ENCODE measurements at regions not wholly inside any gene's neighbourhood (a gene's known extent, or its start where the extent isn't known, plus 50 kb on each side); places are given as distances from the start of the nearest gene placed in this dataset.

DNA sequence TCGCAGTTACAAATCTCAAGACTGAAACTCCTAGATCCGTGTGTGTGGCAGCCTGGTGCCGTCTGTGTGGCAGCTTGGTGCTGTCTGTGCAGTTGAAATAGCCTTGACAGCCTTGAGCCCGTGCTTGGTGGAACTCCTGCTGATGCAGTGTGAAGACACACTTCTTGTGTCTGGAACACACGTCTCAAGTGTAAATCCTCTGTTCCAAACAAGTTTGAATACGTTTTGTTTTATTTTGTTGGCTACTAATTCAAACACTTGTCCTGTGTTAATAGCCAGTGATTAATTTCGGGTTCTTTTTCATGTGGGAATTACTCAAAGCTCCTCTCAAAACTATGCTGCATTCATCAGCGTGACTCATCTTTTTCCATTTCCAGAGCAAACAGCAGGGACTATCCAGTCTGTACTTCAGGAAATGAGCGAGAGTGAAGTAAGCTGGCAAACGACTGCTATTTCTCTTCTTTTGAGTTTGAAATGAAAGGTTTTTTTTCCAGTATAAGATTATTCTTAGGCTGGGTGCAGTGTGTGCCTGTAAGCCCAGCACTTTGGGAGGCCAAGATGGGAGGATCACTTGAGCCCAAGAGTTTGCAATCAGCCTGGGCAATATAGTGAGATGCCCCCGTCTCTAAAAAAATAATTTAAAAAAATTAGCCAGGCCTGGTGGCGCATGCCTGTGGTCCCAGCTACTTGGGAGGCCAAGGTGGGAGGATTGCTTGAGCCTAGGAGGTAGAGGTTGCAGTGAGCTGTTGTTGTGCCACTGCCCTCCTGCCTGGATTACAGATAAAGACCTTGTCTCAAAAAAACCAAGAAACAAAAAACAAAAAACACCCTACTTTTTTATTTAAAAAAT lies 152.9 kb downstream of the SPP2 start:
- H3K4me2 ChIP-seq (ENCODE audit: low read length), result no peak overlapping the region
- no peaks in the 10 kb centered on the region for H3K27me3 ChIP-seq (ENCODE audit: control insufficient read depth, low read length)
- no peak overlapping the region for H3K27ac ChIP-seq (ENCODE audit: low read depth, low read length)
- no peaks in the 10 kb centered on the region for H3K9me2 ChIP-seq (replicated peaks; ENCODE audit: control insufficient read depth, low read length)
- no peaks in the 10 kb centered on the region for H3K4me1 ChIP-seq (ENCODE audit: control insufficient read depth, low read length)
- H3F3A ChIP-seq (ENCODE audit: control insufficient read depth, insufficient read depth), result no peaks in the 10 kb centered on the region
- H4K20me1 ChIP-seq (ENCODE audit: control insufficient read depth, insufficient read depth, low read depth, low read length), result no peaks in the 10 kb centered on the region
- no peak overlapping the region for H3K4me3 ChIP-seq (ENCODE audit: low read length)
- no peaks in the 10 kb centered on the region for H3K36me3 ChIP-seq (ENCODE audit: control insufficient read depth, low read length)
- TF ChIP-seq, protein P1, sequence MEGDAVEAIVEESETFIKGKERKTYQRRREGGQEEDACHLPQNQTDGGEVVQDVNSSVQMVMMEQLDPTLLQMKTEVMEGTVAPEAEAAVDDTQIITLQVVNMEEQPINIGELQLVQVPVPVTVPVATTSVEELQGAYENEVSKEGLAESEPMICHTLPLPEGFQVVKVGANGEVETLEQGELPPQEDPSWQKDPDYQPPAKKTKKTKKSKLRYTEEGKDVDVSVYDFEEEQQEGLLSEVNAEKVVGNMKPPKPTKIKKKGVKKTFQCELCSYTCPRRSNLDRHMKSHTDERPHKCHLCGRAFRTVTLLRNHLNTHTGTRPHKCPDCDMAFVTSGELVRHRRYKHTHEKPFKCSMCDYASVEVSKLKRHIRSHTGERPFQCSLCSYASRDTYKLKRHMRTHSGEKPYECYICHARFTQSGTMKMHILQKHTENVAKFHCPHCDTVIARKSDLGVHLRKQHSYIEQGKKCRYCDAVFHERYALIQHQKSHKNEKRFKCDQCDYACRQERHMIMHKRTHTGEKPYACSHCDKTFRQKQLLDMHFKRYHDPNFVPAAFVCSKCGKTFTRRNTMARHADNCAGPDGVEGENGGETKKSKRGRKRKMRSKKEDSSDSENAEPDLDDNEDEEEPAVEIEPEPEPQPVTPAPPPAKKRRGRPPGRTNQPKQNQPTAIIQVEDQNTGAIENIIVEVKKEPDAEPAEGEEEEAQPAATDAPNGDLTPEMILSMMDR (IDR thresholded peaks at IDR 0.05; ENCODE audit: low read depth, low read length, poor library complexity, severe bottlenecking), result no peak
- TF ChIP-seq EZH2phosphoT487 (IDR thresholded peaks at IDR 0.05; ENCODE audit: borderline replicate concordance, low read length), result no peak
- H3K9me3 ChIP-seq (ENCODE audit: control insufficient read depth, insufficient read depth, low read length), result peaks cover 6% of the 10 kb centered on the region; the same call in 1 of the 2 replicates
- H3K79me2 ChIP-seq (ENCODE audit: control insufficient read depth, low read length), result no peaks in the 10 kb centered on the region

DNA sequence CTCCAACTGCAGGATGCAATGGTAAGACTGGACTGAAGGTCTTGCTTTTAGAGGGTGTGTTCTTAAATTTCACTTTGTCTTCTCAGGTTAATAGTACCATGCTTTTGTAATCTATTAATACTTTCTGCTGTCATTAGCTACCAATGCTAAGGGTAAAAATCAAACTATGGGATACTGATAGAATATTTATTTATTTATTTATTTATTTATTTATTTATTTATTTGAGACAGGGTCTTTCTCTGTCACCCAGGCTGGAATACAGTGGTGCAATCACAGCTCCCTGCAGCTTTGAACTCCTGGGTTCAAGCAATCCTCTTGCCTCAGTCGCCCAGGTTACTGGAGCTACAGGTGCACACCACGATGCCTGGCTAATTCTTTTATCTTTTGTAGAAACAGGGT lies 152.1 kb downstream of the SPP2 start:
- Histone ChIP-seq H3K4me3 (ENCODE audit: low read length) (no peak overlapping the region), H3K9me3 (ENCODE audit: control insufficient read depth, insufficient read depth, low read length) (peaks cover 6% of the 10 kb centered on the region; the same call in 1 of the 2 replicates), H3K27ac (ENCODE audit: low read depth, low read length) (no peak overlapping the region), H3K4me1 (ENCODE audit: control insufficient read depth, low read length) (no peaks in the 10 kb centered on the region), H4K20me1 (ENCODE audit: control insufficient read depth, insufficient read depth, low read depth, low read length) (no peaks in the 10 kb centered on the region), H3K36me3 (ENCODE audit: control insufficient read depth, low read length) (no peaks in the 10 kb centered on the region), H3K4me2 (ENCODE audit: low read length) (no peak overlapping the region), H3K9me2 (replicated peaks; ENCODE audit: control insufficient read depth, low read length) (no peaks in the 10 kb centered on the region), H3K79me2 (ENCODE audit: control insufficient read depth, low read length) (no peaks in the 10 kb centered on the region), H3F3A (ENCODE audit: control insufficient read depth, insufficient read depth) (no peaks in the 10 kb centered on the region), H3K27me3 (ENCODE audit: control insufficient read depth, low read length) (no peaks in the 10 kb centered on the region)
- TF ChIP-seq EZH2phosphoT487 (IDR thresholded peaks at IDR 0.05; ENCODE audit: borderline replicate concordance, low read length), result no peak
- TF ChIP-seq, protein P1 (IDR thresholded peaks at IDR 0.05; ENCODE audit: low read depth, low read length, poor library complexity, severe bottlenecking), result no peak

DNA sequence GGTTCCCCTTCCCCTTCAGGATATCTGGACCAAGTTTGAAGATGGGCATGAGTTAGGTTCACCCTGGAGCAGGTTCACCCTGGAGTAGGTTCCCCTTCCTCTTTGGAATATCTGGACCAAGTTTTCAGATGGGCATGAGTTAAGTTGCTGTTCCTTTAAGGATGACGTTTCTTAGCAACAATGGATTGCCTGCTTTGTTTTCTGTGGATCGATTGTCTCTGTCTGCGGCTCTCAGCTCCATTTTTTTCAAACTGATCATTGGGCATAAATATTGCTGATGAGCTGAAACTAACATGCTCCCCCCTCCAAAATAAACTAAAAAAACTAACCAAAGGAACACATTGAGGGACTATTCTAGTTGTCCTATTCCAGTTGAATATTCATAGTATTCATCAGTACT lies 149.5 kb downstream of the SPP2 start:
- no peaks in the 10 kb centered on the region for H3K27me3 ChIP-seq (ENCODE audit: control insufficient read depth, low read length)
- H3K27ac ChIP-seq (ENCODE audit: low read depth, low read length), result no peak overlapping the region
- H3K4me2 ChIP-seq (ENCODE audit: low read length), result no peak overlapping the region
- H3F3A ChIP-seq (ENCODE audit: control insufficient read depth, insufficient read depth), result no peaks in the 10 kb centered on the region
- no peaks in the 10 kb centered on the region for H4K20me1 ChIP-seq (ENCODE audit: control insufficient read depth, insufficient read depth, low read depth, low read length)
- no peak for TF ChIP-seq EZH2phosphoT487 (IDR thresholded peaks at IDR 0.05; ENCODE audit: borderline replicate concordance, low read length)
- TF ChIP-seq, protein P1 (IDR thresholded peaks at IDR 0.05; ENCODE audit: low read depth, low read length, poor library complexity, severe bottlenecking), result no peak
- H3K4me3 ChIP-seq (ENCODE audit: low read length), result no peak overlapping the region
- no peaks in the 10 kb centered on the region for H3K36me3 ChIP-seq (ENCODE audit: control insufficient read depth, low read length)
- peaks cover 6% of the 10 kb centered on the region; the same call in 1 of the 2 replicates for H3K9me3 ChIP-seq (ENCODE audit: control insufficient read depth, insufficient read depth, low read length)
- H3K79me2 ChIP-seq (ENCODE audit: control insufficient read depth, low read length), result no peaks in the 10 kb centered on the region
- H3K4me1 ChIP-seq (ENCODE audit: control insufficient read depth, low read length), result no peaks in the 10 kb centered on the region
- H3K9me2 ChIP-seq (replicated peaks; ENCODE audit: control insufficient read depth, low read length), result no peaks in the 10 kb centered on the region
